NCI-H128 (cell line): ENCODE measurements at regions not wholly inside any gene's neighbourhood (a gene's known extent, or its start where the extent isn't known, plus 50 kb on each side); places are given as distances from the start of the nearest gene placed in this dataset.
"Not testable (repeated sequence)": the region's sequence is repeated elsewhere in the genome, so short reads cannot be mapped to it uniquely, and the experiment has no call there.

Source experiments
- DNase-seq: peaks from one replicate; lab custom pipeline; 2025; ENCODE audit not compliant: unreplicated experiment; lab: John Stamatoyannopoulos, UW

- DNase-seq: no peak
Observed at GRCh38 chr7:46774515-46774914, 807.4 kb downstream of the TNS3 start.

- DNase-seq: no peak
Observed at GRCh38 chr7:46772776-46773175, 809.1 kb downstream of the TNS3 start.

GRCh38 chr7:46767071-46767470, 814.8 kb downstream of the TNS3 start:
- no peak for DNase-seq

GRCh38 chr7:46764100-46764936, 817.6 kb downstream of the TNS3 start:
- no peak for DNase-seq

- DNase-seq: no peak
Observed at GRCh38 chr7:46763344-46763743, 818.6 kb downstream of the TNS3 start.

- DNase-seq: no peak
Observed at GRCh38 chr7:46759711-46760480, 822.0 kb downstream of the TNS3 start.

GRCh38 chr7:46756996-46757395, 824.9 kb downstream of the TNS3 start:
- DNase-seq: no peak

- DNase-seq: no peak
Observed at GRCh38 chr7:46756256-46756655, 825.7 kb downstream of the TNS3 start.

GRCh38 chr7:46755120-46756034, 826.5 kb downstream of the TNS3 start:
- no peak for DNase-seq

GRCh38 chr7:46754140-46754720, 827.7 kb downstream of the TNS3 start:
- DNase-seq: no peak

- DNase-seq: no peak
Observed at GRCh38 chr7:46753662-46754061, 828.2 kb downstream of the TNS3 start.

GRCh38 chr7:46752881-46753366, 829.0 kb downstream of the TNS3 start:
- DNase-seq: no peak

GRCh38 chr7:46751927-46752723, 829.8 kb downstream of the TNS3 start:
- DNase-seq: not testable (repeated sequence)

- DNase-seq: no peak
Observed at GRCh38 chr7:46751471-46751870, 830.4 kb upstream of the IGFBP3 start.

- DNase-seq: no peak
Observed at GRCh38 chr7:46750321-46750865, 829.3 kb upstream of the IGFBP3 start.

- DNase-seq: no peak
Observed at GRCh38 chr7:46747869-46748576, 827.0 kb upstream of the IGFBP3 start.

- no peak for DNase-seq
Observed at GRCh38 chr7:46746695-46747687, 825.9 kb upstream of the IGFBP3 start.

- DNase-seq: no peak
Observed at GRCh38 chr7:46745707-46746090, 824.6 kb upstream of the IGFBP3 start.
